ENCODE measurements at regions not wholly inside any gene's neighbourhood (a gene's known extent, or its start where the extent isn't known, plus 50 kb on each side); places are given as distances from the start of the nearest gene placed in this dataset.

DNA sequence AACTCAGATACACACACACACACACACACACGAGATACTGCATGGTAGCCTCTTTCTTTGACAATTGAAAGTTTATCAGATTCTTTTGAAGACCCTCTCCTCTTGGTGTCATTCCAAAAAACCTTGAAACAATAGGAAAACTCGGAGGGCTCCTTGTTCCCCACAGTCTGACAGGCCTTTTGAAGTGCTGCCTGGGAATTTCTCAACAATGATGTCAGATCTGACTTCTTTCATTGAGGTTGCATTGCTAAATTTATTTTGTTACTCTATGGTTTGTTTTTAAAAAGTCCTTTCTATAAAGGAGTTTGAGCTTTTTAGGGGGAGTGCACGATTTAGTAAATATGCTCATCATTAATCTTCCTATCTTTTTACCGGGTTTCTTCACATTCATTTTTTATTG lies 583.9 kb downstream of the SEMA5A start:
- no peak for DNase-seq (ENCODE audit: low read depth in 2 of 2)

DNA sequence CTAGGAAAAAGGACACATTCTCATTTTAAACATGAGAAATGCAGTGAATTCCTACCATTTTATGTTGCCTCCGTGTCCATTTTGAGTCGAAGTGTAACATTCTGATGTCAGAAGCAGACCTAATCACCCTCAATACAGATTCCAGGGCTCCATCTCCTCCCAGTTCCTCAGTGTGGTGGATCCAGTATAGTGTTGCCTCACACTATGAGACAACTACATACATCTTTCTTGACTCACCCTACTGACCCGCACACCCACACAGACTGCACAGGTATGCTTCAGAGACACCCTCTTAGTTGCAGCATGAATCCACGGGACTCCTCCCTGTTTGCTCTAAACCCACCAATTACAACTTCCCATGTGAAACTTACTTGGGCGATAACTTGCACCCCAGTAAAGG lies 564.9 kb downstream of the SEMA5A start:
- no peak for DNase-seq (ENCODE audit: low read depth in 2 of 2)

DNA sequence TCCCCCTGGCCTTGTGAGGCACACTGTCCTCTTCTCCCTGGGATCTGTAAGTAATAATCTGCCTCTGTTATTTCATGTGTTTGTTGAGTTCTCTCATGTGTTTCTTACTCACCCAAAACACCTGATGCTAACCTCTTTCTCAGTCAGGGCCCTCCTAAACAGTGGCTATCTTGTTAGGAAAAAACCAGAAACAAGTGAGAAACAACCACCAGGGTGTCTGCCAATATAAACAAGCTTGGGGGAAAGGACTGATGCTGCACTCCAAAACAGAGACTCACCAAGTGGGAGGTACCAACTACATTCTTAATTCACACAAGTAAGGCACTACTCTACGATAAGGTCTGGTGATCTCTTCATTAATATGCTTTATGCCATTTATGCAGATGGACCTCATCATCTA lies 564.4 kb downstream of the SEMA5A start:
- no peak for DNase-seq (ENCODE audit: low read depth in 2 of 2)

DNA sequence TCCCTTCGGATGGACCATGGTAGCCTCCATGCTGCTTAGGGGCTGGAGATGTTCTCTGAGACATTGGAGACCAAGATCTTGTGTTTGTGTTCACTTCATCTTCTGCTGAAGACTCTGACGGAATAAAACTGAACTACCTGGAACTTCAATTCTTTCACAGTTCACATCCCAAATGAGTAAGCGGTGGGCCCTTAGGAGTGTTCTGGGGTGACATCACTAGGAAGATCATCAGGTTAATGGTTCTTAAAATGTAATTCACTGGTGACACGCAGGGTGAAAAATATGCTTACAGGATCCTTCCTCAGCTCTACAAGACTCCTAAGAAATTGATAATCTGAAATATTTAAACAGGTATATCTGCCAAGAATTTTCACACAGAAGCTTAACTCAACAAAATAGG lies 561.5 kb downstream of the SEMA5A start:
- DNase-seq (ENCODE audit: low read depth in 2 of 2): no peak
